Chondrocyte (in vitro differentiated cells): ENCODE measurements at regions not wholly inside any gene's neighbourhood (a gene's known extent, or its start where the extent isn't known, plus 50 kb on each side); places are given as distances from the start of the nearest gene placed in this dataset.
"Not testable (repeated sequence)": the region's sequence is repeated elsewhere in the genome, so short reads cannot be mapped to it uniquely, and the experiment has no call there.

Experiments
- DNase-seq: peaks from one replicate; pipeline ENCODE4 v3.0.0; 2021; ENCODE audit warnings: mixed read lengths, low spot score
- H3K27ac Mint-ChIP-seq: one replicate; pipeline ENCODE4 v1.8.0; 2021; ENCODE audit warnings: mild to moderate bottlenecking, moderate library complexity, mixed read lengths; ENCODE audit not compliant: unreplicated experiment
- H3K27me3 Mint-ChIP-seq: 2 replicates; pipeline ENCODE4 v1.8.0; 2021; ENCODE audit warnings: low read depth, mixed read lengths
- H3K36me3 Mint-ChIP-seq: 2 replicates; pipeline ENCODE4 v1.8.0; 2021; ENCODE audit warnings: low read depth, mixed read lengths
- H3K4me1 Mint-ChIP-seq: 2 replicates; pipeline ENCODE4 v1.8.0; 2021; ENCODE audit warnings: low read depth, mild to moderate bottlenecking, mixed read lengths
- H3K4me3 Mint-ChIP-seq: one replicate; pipeline ENCODE4 v1.8.0; 2021; ENCODE audit warnings: mild to moderate bottlenecking, moderate library complexity, mixed read lengths; ENCODE audit not compliant: unreplicated experiment
- H3K9me3 Mint-ChIP-seq: 2 replicates; pipeline ENCODE4 v1.8.0; 2021; ENCODE audit warnings: low read depth, mixed read lengths
- TF ChIP-seq, protein P1 (sequence below): fragments of 200-600 bp; sonication (generic); IDR thresholded peaks from 2 replicates; pipeline ENCODE4 v1.5.0; 2021; ENCODE audit warnings: antibody characterized with exemption, mild to moderate bottlenecking, moderate library complexity

DNA sequence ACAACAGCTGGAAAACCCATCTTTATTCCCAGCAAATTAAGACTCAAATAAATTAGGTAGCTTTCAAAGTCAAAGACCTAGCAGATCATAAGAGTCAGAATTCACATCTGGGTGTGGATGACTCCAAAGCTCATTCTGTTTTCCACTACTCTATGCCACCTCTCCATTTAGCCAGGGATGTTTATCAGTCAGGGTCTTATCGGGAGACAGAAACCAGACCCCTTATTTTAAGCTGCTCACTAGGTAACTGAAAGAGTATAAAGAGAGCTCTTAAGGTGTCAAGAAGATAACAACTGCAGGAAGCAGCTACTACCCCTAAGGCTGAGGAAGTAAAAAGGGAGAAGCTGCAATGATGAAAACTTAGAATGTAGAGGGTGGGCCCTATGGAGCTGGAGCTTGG, 333.7 kb upstream of the KLF3 start:
- peaks cover 9% of the 10 kb centered on the region for H3K4me1 Mint-ChIP-seq
- H3K4me3 Mint-ChIP-seq = no peak overlapping the region
- H3K27ac Mint-ChIP-seq = no peak overlapping the region
- DNase-seq = no peak
- H3K9me3 Mint-ChIP-seq = peaks cover under 1% of the 10 kb centered on the region
- no peaks in the 10 kb centered on the region for H3K27me3 Mint-ChIP-seq
- TF ChIP-seq, protein P1, sequence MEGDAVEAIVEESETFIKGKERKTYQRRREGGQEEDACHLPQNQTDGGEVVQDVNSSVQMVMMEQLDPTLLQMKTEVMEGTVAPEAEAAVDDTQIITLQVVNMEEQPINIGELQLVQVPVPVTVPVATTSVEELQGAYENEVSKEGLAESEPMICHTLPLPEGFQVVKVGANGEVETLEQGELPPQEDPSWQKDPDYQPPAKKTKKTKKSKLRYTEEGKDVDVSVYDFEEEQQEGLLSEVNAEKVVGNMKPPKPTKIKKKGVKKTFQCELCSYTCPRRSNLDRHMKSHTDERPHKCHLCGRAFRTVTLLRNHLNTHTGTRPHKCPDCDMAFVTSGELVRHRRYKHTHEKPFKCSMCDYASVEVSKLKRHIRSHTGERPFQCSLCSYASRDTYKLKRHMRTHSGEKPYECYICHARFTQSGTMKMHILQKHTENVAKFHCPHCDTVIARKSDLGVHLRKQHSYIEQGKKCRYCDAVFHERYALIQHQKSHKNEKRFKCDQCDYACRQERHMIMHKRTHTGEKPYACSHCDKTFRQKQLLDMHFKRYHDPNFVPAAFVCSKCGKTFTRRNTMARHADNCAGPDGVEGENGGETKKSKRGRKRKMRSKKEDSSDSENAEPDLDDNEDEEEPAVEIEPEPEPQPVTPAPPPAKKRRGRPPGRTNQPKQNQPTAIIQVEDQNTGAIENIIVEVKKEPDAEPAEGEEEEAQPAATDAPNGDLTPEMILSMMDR = no peak
- H3K36me3 Mint-ChIP-seq = no peaks in the 10 kb centered on the region

DNA sequence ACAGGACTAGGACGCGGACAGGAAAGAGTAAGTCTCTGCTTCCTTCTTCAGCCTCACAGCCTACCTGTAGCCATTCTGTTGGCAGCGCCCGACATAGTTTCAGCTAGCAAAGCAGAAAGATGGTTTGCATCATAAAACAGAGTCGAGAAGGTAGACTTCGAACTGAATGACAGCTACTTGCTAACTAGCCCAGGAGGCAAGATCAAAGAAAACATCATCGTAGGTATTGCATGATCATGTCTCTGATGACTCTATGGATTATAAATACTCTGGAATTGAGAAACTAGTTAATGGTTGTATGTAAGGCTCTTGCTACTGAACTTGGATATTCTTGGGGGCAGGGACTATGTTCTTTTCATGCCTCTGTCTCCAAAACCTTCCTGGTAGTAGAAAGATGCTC, 333.1 kb upstream of the KLF3 start:
- Mint-ChIP-seq H3K4me1 (peaks cover 12% of the 10 kb centered on the region), H3K36me3 (no peaks in the 10 kb centered on the region), H3K27ac (no peak overlapping the region), H3K4me3 (no peak overlapping the region), H3K9me3 (peaks cover 4% of the 10 kb centered on the region), H3K27me3 (no peaks in the 10 kb centered on the region)
- TF ChIP-seq, protein P1 = no peak
- DNase-seq = no peak

DNA sequence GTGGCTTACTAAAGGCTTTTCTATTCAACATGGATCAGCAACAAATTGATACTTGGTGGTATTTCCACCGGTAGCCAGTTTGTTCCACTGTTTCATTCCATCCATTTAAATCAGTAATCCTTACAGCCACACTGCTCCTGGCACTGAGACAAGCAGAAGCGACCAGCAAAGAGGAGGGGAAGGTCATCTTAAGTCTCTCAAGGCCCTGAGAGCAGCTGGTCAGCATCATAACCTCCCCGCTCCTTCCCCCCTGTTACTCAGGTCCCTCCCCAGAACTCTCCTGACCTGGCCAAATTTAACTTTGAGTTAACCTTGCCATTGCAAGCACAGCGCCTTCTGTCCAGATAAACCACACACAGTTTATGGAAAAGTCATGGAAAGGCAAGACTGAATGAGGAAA, 331.3 kb upstream of the KLF3 start:
- Mint-ChIP-seq H3K36me3 (no peaks in the 10 kb centered on the region), H3K4me3 (no peak overlapping the region), H3K27ac (no peak overlapping the region), H3K9me3 (peaks cover 4% of the 10 kb centered on the region), H3K27me3 (no peaks in the 10 kb centered on the region), H3K4me1 (peaks cover 12% of the 10 kb centered on the region)
- DNase-seq = no peak
- TF ChIP-seq, protein P1 = no peak

DNA sequence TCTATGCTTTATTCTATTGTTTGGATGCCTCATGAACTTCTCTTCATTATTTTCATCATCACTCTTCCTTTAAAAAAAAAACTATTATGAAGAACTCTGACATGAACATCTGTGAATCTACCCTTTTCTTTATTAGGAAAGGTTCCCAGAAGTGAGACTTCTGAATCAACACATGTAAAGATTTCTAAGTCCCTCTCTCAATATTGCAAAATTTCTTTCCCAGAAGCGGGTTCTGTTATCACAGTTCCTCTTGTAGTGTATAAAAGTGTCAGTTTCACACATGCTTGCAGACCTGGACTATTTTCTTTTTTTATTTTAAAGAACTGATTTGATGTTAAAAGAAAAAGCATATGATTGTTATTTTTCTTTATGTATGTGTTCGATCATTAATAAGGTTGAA, 330.8 kb upstream of the KLF3 start:
- H3K4me1 Mint-ChIP-seq = peaks cover 10% of the 10 kb centered on the region
- no peaks in the 10 kb centered on the region for H3K27me3 Mint-ChIP-seq
- TF ChIP-seq, protein P1 = no peak
- H3K27ac Mint-ChIP-seq = no peak overlapping the region
- DNase-seq = no peak
- peaks cover 9% of the 10 kb centered on the region for H3K9me3 Mint-ChIP-seq
- H3K4me3 Mint-ChIP-seq = no peak overlapping the region
- H3K36me3 Mint-ChIP-seq = peaks cover 5% of the 10 kb centered on the region

DNA sequence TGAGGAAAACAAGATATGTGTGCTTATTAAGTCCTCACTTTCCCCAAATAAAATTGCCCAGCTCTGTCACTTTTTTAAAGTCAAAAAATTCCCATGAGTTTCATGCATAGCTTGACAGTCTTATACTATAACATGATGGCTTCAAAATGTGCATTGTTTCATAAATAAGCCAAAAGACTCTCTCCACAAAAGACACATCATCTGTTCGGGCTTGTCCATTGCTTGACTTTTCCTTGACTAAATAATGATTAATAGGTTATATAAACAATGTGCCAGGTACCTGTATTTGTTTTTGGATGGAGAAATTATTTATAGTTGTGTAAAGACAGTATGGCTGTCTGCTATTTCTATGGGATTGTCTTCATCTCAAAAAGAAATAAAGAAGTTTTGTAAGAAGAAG, 329.2 kb upstream of the KLF3 start:
- H3K4me1 Mint-ChIP-seq = peaks cover 8% of the 10 kb centered on the region
- no peak overlapping the region for H3K4me3 Mint-ChIP-seq
- DNase-seq = no peak
- no peaks in the 10 kb centered on the region for H3K27me3 Mint-ChIP-seq
- TF ChIP-seq, protein P1 = no peak
- H3K36me3 Mint-ChIP-seq = peaks cover 15% of the 10 kb centered on the region
- no peak overlapping the region for H3K27ac Mint-ChIP-seq
- peaks cover 20% of the 10 kb centered on the region for H3K9me3 Mint-ChIP-seq

DNA sequence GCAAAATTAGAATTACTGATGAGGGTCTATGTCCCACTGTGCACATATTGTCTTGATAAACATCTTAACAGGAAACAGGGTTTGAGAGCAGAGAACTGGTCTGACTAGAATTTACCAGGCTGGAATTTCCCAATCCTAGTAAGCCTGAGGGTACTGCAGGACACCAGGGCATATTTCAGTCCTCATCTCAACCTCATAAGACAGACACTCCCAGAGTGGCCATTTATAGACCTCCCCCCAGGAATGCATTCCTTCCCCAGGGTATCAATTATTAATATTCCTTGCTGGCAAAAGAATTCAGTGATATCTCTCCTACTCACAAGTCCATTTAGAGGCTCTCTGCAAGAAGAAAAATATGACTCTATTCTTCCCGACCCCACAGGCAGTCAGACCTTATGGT, 325.1 kb upstream of the KLF3 start:
- not testable (repeated sequence) for H3K4me1 Mint-ChIP-seq, H3K27me3 Mint-ChIP-seq, H3K4me3 Mint-ChIP-seq, DNase-seq, H3K27ac Mint-ChIP-seq
- peaks cover 20% of the 10 kb centered on the region for H3K9me3 Mint-ChIP-seq
- peaks cover 15% of the 10 kb centered on the region for H3K36me3 Mint-ChIP-seq
